ENCODE measurements at regions not wholly inside any gene's neighbourhood (a gene's known extent, or its start where the extent isn't known, plus 50 kb on each side); places are given as distances from the start of the nearest gene placed in this dataset.

DNA sequence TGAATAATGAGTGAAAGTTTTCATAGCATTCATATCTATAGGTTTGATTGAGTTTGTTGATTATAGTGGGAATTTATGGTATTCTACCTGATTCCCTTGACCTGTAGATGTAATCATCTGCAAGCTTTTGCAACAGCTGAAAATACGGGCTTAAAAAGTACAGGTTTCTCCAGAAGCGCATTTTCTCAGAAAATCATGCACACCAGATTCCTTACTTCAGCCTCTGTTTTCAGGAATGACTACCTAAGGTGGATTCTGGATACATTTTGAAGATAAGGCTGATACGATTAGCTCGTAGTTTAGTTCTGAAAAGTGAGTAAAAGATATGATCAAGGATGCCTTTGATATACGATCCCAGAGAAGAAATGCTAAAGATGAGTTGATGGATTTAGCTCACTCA is 694.8 kb upstream of the CDH10 start:
- no TSS peak for BruUV-seq (replicated peaks)
- Histone ChIP-seq H3K4me2 (ENCODE audit: low read length) (no peak overlapping the region), H3K79me2 (ENCODE audit: insufficient read depth, low read depth, low read length) (no peaks in the 10 kb centered on the region), H3K9me2 (ENCODE audit: insufficient read depth, low read length) (no peaks in the 10 kb centered on the region), H4K20me1 (ENCODE audit: insufficient read depth, low read length) (no peaks in the 10 kb centered on the region), H3K27ac (ENCODE audit: low read depth, low read length, poor library complexity, severe bottlenecking) (no peak overlapping the region), H3K9me3 (ENCODE audit: low read length) (no peaks in the 10 kb centered on the region), H3K4me1 (ENCODE audit: insufficient read depth, low read length, poor library complexity, severe bottlenecking) (no peaks in the 10 kb centered on the region), H3K36me3 (ENCODE audit: insufficient read depth, low read length) (no peaks in the 10 kb centered on the region), H2AFZ (ENCODE audit: low read length) (no peak overlapping the region), H3K4me3 (ENCODE audit: low read depth, low read length, poor library complexity, severe bottlenecking) (no peak overlapping the region)
- TF ChIP-seq, protein P1, sequence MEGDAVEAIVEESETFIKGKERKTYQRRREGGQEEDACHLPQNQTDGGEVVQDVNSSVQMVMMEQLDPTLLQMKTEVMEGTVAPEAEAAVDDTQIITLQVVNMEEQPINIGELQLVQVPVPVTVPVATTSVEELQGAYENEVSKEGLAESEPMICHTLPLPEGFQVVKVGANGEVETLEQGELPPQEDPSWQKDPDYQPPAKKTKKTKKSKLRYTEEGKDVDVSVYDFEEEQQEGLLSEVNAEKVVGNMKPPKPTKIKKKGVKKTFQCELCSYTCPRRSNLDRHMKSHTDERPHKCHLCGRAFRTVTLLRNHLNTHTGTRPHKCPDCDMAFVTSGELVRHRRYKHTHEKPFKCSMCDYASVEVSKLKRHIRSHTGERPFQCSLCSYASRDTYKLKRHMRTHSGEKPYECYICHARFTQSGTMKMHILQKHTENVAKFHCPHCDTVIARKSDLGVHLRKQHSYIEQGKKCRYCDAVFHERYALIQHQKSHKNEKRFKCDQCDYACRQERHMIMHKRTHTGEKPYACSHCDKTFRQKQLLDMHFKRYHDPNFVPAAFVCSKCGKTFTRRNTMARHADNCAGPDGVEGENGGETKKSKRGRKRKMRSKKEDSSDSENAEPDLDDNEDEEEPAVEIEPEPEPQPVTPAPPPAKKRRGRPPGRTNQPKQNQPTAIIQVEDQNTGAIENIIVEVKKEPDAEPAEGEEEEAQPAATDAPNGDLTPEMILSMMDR (conservative IDR thresholded peaks at IDR 0.05; ENCODE audit: low read length) = no peak
- TF ChIP-seq EZH2phosphoT487 (IDR thresholded peaks at IDR 0.05; ENCODE audit: borderline replicate concordance, low read depth, low read length) = no peak
- intact Hi-C loops (cut with micrococcal nuclease; ENCODE audit: unreplicated experiment) = no loop called here
- no peak for DNase-seq (ENCODE audit: low spot score)
- ChIA-PET CTCF (ENCODE audit: unreplicated experiment) (no interaction called here), POLR2A (no interaction called here)

DNA sequence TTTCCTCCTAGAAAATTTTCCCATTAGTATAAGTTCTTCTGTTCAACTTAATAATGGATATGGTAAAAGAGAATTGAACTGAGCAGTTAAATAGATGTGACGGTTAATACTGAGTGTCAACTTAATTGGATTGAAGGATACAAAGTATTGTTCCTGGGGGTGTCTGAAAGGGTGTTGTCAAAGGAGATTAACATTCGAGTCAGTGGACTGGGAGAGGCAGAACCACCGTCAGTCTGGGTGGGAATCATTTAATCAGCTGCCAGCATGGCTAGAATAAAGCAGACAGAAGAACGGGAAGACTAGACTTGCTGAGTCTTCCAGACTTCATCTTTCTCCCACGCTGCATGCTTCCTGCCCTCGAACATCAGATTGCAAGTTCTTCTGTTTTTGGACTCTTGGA is 689.6 kb upstream of the CDH10 start:
- no peak overlapping the region for H3K4me3 ChIP-seq (ENCODE audit: low read depth, low read length, poor library complexity, severe bottlenecking)
- TF ChIP-seq EZH2phosphoT487 (IDR thresholded peaks at IDR 0.05; ENCODE audit: borderline replicate concordance, low read depth, low read length) = no peak
- TF ChIP-seq, protein P1 (conservative IDR thresholded peaks at IDR 0.05; ENCODE audit: low read length) = no peak
- no peaks in the 10 kb centered on the region for H3K9me2 ChIP-seq (ENCODE audit: insufficient read depth, low read length)
- DNase-seq (ENCODE audit: low spot score) = no peak
- POLR2A ChIA-PET = no interaction called here
- no TSS peak for BruUV-seq (replicated peaks)
- H3K4me2 ChIP-seq (ENCODE audit: low read length) = no peak overlapping the region
- intact Hi-C loops (cut with micrococcal nuclease; ENCODE audit: unreplicated experiment) = no loop called here
- no peak overlapping the region for H2AFZ ChIP-seq (ENCODE audit: low read length)
- no peaks in the 10 kb centered on the region for H3K4me1 ChIP-seq (ENCODE audit: insufficient read depth, low read length, poor library complexity, severe bottlenecking)
- H3K36me3 ChIP-seq (ENCODE audit: insufficient read depth, low read length) = no peaks in the 10 kb centered on the region
- no peaks in the 10 kb centered on the region for H3K79me2 ChIP-seq (ENCODE audit: insufficient read depth, low read depth, low read length)
- no peaks in the 10 kb centered on the region for H3K9me3 ChIP-seq (ENCODE audit: low read length)
- CTCF ChIA-PET (ENCODE audit: unreplicated experiment) = no interaction called here
- H3K27ac ChIP-seq (ENCODE audit: low read depth, low read length, poor library complexity, severe bottlenecking) = no peak overlapping the region
- no peaks in the 10 kb centered on the region for H4K20me1 ChIP-seq (ENCODE audit: insufficient read depth, low read length)

DNA sequence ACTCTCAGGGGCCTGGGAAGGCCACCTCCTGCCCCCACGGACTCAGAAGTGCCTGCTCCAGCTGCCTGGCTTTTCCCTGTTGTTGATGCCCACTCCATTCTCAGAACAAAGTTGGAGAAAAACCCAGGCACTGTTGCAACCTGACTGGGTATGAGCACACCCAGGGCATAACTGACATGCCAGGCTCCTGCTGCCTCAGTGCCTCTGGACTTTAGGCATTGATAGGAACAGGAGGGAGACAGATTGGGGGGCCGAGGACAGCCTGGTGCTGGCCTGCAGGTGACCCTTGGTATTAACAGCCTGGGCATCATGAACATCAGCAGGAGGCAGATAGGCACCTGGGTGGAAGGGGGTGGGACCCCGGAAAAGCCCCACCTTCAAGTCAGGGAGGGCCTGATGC is 685.9 kb upstream of the CDH10 start:
- Histone ChIP-seq H3K27ac (ENCODE audit: low read depth, low read length, poor library complexity, severe bottlenecking) (no peak overlapping the region), H3K9me3 (ENCODE audit: low read length) (no peaks in the 10 kb centered on the region), H3K4me1 (ENCODE audit: insufficient read depth, low read length, poor library complexity, severe bottlenecking) (no peaks in the 10 kb centered on the region), H3K9me2 (ENCODE audit: insufficient read depth, low read length) (no peaks in the 10 kb centered on the region), H2AFZ (ENCODE audit: low read length) (no peak overlapping the region), H4K20me1 (ENCODE audit: insufficient read depth, low read length) (no peaks in the 10 kb centered on the region), H3K4me2 (ENCODE audit: low read length) (no peak overlapping the region), H3K79me2 (ENCODE audit: insufficient read depth, low read depth, low read length) (no peaks in the 10 kb centered on the region), H3K4me3 (ENCODE audit: low read depth, low read length, poor library complexity, severe bottlenecking) (no peak overlapping the region), H3K36me3 (ENCODE audit: insufficient read depth, low read length) (no peaks in the 10 kb centered on the region)
- ChIA-PET POLR2A (no interaction called here), CTCF (ENCODE audit: unreplicated experiment) (no interaction called here)
- no TSS peak for BruUV-seq (replicated peaks)
- DNase-seq (ENCODE audit: low spot score) = no peak
- TF ChIP-seq EZH2phosphoT487 (IDR thresholded peaks at IDR 0.05; ENCODE audit: borderline replicate concordance, low read depth, low read length) = no peak
- TF ChIP-seq, protein P1 (conservative IDR thresholded peaks at IDR 0.05; ENCODE audit: low read length) = no peak
- intact Hi-C loops (cut with micrococcal nuclease; ENCODE audit: unreplicated experiment) = no loop called here

Measured in OCI-LY7 (cell line).